Activated CD4-positive, alpha-beta memory T cell treated with anti-CD3 and anti-CD28 coated beads, Interleukin-2, amount 10 ng/mL, durations not matched to agents 7 days and 5 days (primary cell): ENCODE measurements at regions not wholly inside any gene's neighbourhood (a gene's known extent, or its start where the extent isn't known, plus 50 kb on each side); places are given as distances from the start of the nearest gene placed in this dataset.
"Not testable (repeated sequence)": the region's sequence is repeated elsewhere in the genome, so short reads cannot be mapped to it uniquely, and the experiment has no call there.

Experiments
- CTCF ChIA-PET: fragments of 350-600 bp; sonication (Branson Sonifier 250); formaldehyde crosslinking; loops from one replicate; lab custom pipeline; 2021; ENCODE audit warnings: antibody characterized with exemption, inconsistent platforms; lab: Charles Lee
- POLR2A ChIA-PET: fragments of 350-600 bp; sonication (Branson Sonifier 250); formaldehyde crosslinking; loops from one replicate; lab custom pipeline; 2021; ENCODE audit warnings: antibody characterized with exemption; lab: Charles Lee
- DNase-seq: peaks from one replicate; pipeline ENCODE4 v3.0.0-alpha.2; 2020
- H3K27ac Mint-ChIP-seq: one replicate; pipeline ENCODE4 v1.8.0; 2021; ENCODE audit warnings: mild to moderate bottlenecking, mixed read lengths
- H3K27me3 Mint-ChIP-seq: one replicate; pipeline ENCODE4 v1.8.0; 2021; ENCODE audit warnings: mixed read lengths
- H3K36me3 Mint-ChIP-seq: one replicate; pipeline ENCODE4 v1.8.0; 2021; ENCODE audit warnings: low read depth, mixed read lengths
- H3K4me1 Mint-ChIP-seq: one replicate; pipeline ENCODE4 v1.8.0; 2021; ENCODE audit warnings: mixed read lengths
- H3K4me3 Mint-ChIP-seq: one replicate; pipeline ENCODE4 v1.8.0; 2021; ENCODE audit warnings: mild to moderate bottlenecking, mixed read lengths
- H3K9me3 Mint-ChIP-seq: one replicate; pipeline ENCODE4 v1.8.0; 2021; ENCODE audit warnings: mixed read lengths

DNA sequence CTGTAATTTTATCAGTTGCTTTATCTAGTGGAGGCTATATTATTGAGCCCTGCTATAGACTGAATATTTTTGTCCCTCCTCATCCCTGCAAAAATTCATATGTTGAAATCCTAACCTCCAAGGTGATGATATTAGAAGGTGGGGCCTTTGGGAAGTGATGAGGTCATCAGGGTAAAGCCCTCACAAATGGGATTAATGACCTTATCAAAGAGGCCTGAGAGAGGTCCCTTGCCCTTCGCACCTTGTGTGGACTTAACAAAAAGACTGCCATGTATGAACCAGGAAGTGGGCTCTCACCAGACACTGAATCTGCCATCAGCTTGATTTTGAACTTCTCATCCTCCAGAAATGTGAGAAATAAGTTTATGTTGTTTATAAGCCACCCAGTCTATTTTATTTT, 381.4 kb upstream of the ONECUT1 start:
- POLR2A ChIA-PET: no interaction called here
- Mint-ChIP-seq H3K9me3 (no peaks in the 10 kb centered on the region), H3K36me3 (no peaks in the 10 kb centered on the region), H3K27me3 (no peaks in the 10 kb centered on the region), H3K4me3 (no peak overlapping the region), H3K4me1 (no peaks in the 10 kb centered on the region), H3K27ac (no peak overlapping the region)
- DNase-seq: no peak
- CTCF ChIA-PET: no interaction called here

DNA sequence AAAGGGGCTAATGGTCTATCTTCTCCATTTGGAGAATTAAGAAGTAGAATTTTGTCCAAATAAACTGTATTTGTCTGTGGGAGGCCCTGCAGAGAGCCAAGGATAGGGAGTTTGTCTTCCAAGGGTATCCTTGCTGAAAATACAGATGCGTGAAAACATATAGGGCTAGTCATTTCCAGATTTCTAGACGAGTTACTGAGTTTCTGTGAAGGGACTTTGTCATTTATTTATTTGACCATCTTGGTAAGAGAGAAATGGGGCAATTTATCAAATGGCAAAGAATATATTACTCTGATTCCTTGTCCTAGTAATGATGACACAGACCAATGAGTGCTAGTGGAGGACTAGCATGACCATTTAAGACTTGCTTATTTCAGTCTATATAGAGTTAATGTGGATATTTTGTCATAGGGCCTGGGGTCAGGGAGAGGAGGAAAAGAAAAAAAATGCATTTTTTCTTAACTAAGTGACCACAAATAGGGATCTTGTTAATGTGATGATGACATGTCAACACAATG, 376.6 kb upstream of the ONECUT1 start:
- no peaks in the 10 kb centered on the region for H3K27me3 Mint-ChIP-seq
- no peak for DNase-seq
- ChIA-PET CTCF (no interaction called here), POLR2A (no interaction called here)
- H3K27ac Mint-ChIP-seq: no peak overlapping the region
- H3K36me3 Mint-ChIP-seq: no peaks in the 10 kb centered on the region
- no peaks in the 10 kb centered on the region for H3K9me3 Mint-ChIP-seq
- H3K4me1 Mint-ChIP-seq: no peaks in the 10 kb centered on the region
- H3K4me3 Mint-ChIP-seq: no peak overlapping the region

DNA sequence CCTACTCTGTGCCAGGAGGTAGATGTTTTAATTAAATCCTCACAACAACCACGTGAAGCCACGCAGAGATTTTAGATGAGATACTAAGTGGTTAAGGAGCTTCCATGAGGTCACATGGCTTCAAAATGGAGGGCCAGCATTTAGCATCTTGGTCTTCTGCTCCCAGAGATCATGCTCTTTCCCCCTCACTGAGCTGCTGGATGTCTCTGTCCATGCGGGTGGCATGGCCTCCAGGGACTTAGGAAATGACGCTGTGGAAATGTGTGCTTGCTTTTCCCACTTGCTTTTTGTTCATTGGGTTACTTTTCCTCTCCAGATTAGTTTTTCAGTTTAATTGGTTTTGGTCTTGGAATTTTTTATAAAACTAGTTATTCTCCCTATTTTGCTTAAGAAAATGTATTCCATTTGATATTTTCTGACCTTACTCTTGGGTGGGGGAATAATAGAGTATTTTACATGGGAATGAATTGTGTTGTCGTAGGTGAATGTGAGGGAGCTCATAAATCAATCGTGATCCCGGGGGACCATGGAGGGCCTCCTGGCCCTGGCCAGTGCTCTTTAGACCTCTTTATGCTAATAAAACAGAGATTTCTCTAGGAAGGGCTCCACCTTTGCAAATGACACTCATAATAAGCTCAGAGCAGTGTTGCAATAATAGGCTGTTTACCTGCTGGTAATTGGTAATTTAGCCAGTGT, 376.0 kb upstream of the ONECUT1 start:
- Mint-ChIP-seq H3K4me1 (no peaks in the 10 kb centered on the region), H3K9me3 (no peaks in the 10 kb centered on the region), H3K27me3 (no peaks in the 10 kb centered on the region), H3K27ac (no peak overlapping the region), H3K36me3 (no peaks in the 10 kb centered on the region), H3K4me3 (no peak overlapping the region)
- POLR2A ChIA-PET: no interaction called here
- CTCF ChIA-PET: no interaction called here
- DNase-seq: no peak

DNA sequence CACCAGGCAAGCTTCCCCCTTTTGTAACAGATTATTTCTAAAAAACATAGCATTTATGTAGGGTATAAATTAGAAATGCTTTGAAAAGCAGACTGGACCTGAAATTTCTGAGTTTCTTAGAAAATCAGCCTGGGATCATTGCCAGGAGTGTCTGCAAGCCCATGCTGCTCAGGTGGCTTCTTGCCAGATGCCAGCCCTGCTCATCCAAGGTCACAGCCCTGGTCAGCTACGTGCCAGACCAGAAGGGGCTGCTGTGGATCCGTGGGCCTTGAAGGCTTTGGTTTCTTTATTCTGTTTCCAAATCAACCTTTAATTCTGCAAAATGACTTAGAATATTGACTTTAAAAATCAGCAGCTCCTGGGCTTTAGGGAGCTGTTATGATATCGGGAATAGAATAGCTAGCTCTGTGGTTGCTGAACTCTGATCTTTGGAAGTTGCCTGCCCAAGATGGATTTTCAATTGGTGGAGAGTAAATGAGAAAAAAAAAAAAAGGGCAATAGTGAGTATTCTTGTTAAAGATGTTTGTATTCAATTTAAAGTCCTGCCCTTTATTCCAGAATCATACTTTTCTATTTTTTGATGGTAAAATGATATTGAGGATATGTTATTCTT, 370.1 kb upstream of the ONECUT1 start:
- Mint-ChIP-seq H3K4me3 (no peak overlapping the region), H3K9me3 (no peaks in the 10 kb centered on the region), H3K27me3 (no peaks in the 10 kb centered on the region), H3K36me3 (no peaks in the 10 kb centered on the region), H3K27ac (no peak overlapping the region), H3K4me1 (no peaks in the 10 kb centered on the region)
- ChIA-PET POLR2A (no interaction called here), CTCF (no interaction called here)
- DNase-seq: no peak

DNA sequence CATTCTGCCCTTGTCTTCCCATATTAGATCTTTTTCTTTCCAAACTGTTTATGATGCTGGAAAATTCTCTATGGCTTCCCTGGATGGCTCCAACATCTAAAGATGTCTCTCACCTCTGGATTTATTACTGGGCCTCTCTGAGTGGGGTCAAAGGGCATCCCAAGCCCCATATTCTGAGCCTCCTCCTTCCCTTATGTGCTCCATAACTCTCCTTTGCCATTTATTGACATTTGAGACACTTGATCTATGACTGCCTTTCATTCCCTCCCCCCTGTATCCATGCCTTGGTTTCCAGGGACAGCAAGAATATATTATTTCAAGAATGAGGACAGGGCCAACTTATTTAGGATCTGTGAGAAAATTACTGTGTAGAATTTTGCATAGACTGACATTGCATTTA, 369.3 kb upstream of the ONECUT1 start:
- Mint-ChIP-seq H3K9me3 (no peaks in the 10 kb centered on the region), H3K4me3 (no peak overlapping the region)
- CTCF ChIA-PET: no interaction called here

DNA sequence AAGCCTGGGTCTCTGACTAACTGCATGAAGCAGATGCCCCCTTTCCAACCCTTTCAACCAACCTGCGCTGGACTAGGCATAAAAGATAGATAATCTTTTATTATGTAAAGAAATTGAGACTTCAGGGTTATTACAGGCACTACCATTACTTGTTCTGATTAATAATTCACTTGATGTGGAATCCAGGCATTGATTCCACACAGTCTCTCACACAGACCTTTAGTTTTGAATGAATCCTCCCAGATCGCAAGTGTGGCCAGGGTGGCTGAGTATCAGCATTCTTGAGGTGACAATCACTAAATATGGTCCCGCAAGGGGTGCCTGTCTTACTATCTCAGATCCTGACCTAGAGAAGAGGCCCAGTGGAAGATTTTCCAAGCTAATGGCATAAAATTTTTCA, 368.9 kb upstream of the ONECUT1 start:
- POLR2A ChIA-PET: no interaction called here
- H3K27ac Mint-ChIP-seq: no peak overlapping the region
- H3K9me3 Mint-ChIP-seq: no peaks in the 10 kb centered on the region
- CTCF ChIA-PET: no interaction called here
- H3K36me3 Mint-ChIP-seq: no peaks in the 10 kb centered on the region
- DNase-seq: no peak
- no peak overlapping the region for H3K4me3 Mint-ChIP-seq
- H3K4me1 Mint-ChIP-seq: no peaks in the 10 kb centered on the region
- H3K27me3 Mint-ChIP-seq: no peaks in the 10 kb centered on the region

More for the DNA sequence above, 369.3 kb upstream of the ONECUT1 start:
- Mint-ChIP-seq H3K27ac (no peak overlapping the region), H3K36me3 (no peaks in the 10 kb centered on the region), H3K27me3 (no peaks in the 10 kb centered on the region), H3K4me1 (no peaks in the 10 kb centered on the region)
- DNase-seq: no peak
- POLR2A ChIA-PET: no interaction called here

DNA sequence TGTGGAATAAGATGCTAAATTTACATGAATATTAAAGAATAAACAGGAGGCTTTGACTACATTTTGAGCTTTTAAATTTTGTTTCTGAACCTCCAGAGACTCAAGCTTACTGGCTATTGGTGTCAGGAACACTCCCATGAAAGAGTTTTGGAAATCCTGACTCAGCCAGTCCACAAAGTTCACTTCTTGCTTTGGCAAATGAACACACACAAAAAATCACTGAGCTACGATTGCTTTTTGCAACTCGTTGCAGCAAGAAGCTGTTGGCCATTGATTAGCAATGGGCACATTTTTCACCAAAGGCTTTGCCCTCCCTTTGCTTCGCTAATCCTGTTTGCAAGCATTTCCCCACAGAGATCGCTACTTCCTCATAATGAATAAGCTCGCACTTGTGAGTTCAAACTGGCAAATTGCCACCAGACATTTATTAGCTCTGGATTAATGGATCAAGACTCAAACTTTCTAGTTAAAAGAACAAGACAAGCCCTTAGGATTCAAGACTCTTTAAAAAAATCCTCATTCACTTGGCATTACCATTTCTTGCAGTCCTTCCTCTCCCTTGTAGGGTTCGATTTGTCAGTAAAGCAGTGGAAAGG, 343.2 kb upstream of the ONECUT1 start:
- H3K4me1 Mint-ChIP-seq: no peaks in the 10 kb centered on the region
- H3K36me3 Mint-ChIP-seq: no peaks in the 10 kb centered on the region
- no peak for DNase-seq
- no peaks in the 10 kb centered on the region for H3K27me3 Mint-ChIP-seq
- ChIA-PET CTCF (no interaction called here), POLR2A (no interaction called here)
- no peak overlapping the region for H3K27ac Mint-ChIP-seq
- no peak overlapping the region for H3K4me3 Mint-ChIP-seq
- H3K9me3 Mint-ChIP-seq: no peaks in the 10 kb centered on the region

DNA sequence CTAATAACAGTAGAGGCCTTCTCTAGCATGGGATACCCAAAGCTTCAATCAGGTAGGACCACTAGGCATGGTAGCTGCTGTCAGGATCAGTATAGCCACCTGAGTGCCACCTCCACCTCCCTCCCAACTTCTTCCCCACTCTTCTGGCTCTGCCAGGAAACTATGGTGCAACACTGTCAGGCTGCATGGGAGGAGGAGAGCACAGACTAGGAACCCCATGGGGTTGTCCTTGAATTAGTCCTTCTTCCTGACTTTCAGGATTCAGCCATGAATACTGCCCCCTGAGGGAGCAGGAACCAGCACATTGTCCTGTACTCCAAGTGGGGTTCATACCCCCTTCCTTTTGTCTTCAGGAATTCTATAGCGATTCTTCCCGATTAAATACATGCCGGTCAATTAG, 340.8 kb upstream of the ONECUT1 start:
- H3K36me3 Mint-ChIP-seq: no peaks in the 10 kb centered on the region
- no peaks in the 10 kb centered on the region for H3K4me1 Mint-ChIP-seq
- H3K9me3 Mint-ChIP-seq: no peaks in the 10 kb centered on the region
- ChIA-PET CTCF (no interaction called here), POLR2A (no interaction called here)
- no peak overlapping the region for H3K27ac Mint-ChIP-seq
- H3K27me3 Mint-ChIP-seq: no peaks in the 10 kb centered on the region
- DNase-seq: no peak
- no peak overlapping the region for H3K4me3 Mint-ChIP-seq

DNA sequence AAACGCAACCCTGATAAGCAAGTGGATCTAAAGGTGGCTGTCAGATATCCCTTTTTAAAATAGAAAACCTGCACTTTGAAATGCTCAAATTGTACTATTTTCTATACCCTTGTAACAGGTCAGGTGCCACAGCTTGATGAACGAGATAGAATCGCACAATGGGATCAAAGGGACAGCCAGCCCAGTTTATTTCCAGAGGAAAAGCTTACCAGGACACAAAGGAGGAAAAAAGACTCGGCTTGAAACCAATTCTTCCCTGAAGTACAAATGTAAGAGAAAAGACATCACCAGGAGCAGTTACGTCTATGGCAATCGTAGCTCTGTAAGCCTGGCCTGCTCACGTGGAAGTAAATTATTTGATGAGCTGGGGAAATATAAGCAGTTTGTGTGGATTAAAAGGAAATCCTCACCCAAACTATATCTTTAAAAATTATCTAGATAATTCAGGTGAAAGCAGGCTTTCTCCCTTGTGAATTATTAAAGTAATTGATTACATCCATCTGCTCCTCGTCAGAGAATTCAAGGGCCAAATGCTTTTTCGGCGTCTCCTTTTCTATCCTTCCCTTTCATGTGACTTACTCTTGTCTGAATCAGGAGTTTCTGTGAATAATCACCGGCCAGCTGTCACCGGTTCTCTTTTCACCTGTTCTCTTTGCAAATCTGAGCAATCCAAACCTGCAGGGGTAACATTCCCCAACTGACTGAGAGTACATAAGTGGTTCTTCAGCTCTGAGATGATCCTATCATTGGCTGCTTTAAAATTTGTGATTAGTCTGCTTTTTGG, 339.2 kb upstream of the ONECUT1 start:
- CTCF ChIA-PET: no interaction called here
- no peak for DNase-seq
- Mint-ChIP-seq H3K27ac (no peak overlapping the region), H3K27me3 (no peaks in the 10 kb centered on the region), H3K4me3 (no peak overlapping the region), H3K4me1 (no peaks in the 10 kb centered on the region), H3K36me3 (no peaks in the 10 kb centered on the region), H3K9me3 (no peaks in the 10 kb centered on the region)
- POLR2A ChIA-PET: no interaction called here

DNA sequence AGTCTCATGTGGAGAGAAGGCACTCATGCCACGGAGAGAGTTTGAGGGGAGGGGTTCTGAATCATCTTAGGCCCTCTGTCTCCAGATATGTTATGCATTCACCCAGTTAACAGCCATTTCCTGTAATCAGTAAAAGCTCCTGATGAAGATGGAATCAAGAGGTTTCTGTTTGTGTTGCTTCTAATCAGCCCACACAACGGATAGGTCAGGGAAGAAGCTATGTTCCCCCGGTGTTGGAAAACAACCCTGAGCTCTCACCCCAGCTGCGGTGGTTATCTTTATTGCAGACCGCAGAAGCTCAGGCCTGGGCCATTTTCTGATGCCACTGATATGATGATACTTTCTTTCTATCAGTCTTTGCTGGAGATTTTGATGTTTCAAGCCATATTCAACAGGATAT, 338.5 kb upstream of the ONECUT1 start:
- no peaks in the 10 kb centered on the region for H3K36me3 Mint-ChIP-seq
- CTCF ChIA-PET: no interaction called here

DNA sequence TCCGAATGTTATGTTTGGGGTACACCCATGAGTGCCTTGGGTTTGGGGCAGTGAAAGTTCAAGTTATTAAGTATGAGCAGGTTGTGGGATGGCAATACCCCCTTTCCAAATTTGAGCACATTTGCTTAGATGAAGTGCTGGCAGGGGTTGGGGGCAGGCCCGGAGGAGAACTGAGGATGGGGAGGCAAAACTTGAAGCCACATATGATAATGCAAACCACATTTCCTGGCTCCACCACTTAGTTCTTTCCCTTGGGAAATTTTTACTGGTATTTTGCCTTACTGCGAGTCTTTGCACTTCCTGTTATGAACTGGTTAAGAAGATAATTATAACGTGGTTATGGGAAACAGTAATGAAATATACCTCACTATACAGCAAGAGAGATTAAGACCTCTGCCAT, 336.0 kb upstream of the ONECUT1 start:
- CTCF ChIA-PET: no interaction called here
- Mint-ChIP-seq H3K4me1 (no peaks in the 10 kb centered on the region), H3K36me3 (no peaks in the 10 kb centered on the region), H3K27ac (no peak overlapping the region), H3K27me3 (no peaks in the 10 kb centered on the region), H3K4me3 (no peak overlapping the region), H3K9me3 (no peaks in the 10 kb centered on the region)
- no peak for DNase-seq
- POLR2A ChIA-PET: no interaction called here

More for the DNA sequence above, 338.5 kb upstream of the ONECUT1 start:
- no peaks in the 10 kb centered on the region for H3K9me3 Mint-ChIP-seq
- no peaks in the 10 kb centered on the region for H3K27me3 Mint-ChIP-seq
- POLR2A ChIA-PET: no interaction called here
- no peak for DNase-seq
- no peak overlapping the region for H3K4me3 Mint-ChIP-seq
- H3K4me1 Mint-ChIP-seq: no peaks in the 10 kb centered on the region
- H3K27ac Mint-ChIP-seq: no peak overlapping the region

DNA sequence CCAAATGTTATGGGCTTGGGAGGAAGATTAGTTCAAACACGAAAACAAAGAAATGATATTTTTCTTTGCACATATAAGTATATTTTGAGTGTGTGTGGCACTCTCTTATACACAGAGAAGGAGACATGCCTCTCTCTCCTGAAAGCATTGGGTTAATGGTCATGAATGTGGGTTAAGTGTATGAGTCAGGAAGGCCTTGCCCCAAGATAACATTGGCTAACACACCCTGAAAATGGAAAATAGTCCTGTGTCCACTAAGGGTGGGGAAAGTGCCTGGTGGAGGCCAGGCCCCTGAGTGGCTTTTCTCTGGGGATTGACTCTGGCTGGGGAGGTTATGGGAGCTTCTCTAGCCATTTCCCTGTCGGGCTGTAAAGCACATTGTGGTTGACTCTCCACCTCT, 332.7 kb upstream of the ONECUT1 start:
- ChIA-PET POLR2A (no interaction called here), CTCF (no interaction called here)
- no peaks in the 10 kb centered on the region for H3K9me3 Mint-ChIP-seq
- no peaks in the 10 kb centered on the region for H3K27me3 Mint-ChIP-seq
- no peak overlapping the region for H3K27ac Mint-ChIP-seq
- DNase-seq: no peak
- no peaks in the 10 kb centered on the region for H3K4me1 Mint-ChIP-seq
- no peaks in the 10 kb centered on the region for H3K36me3 Mint-ChIP-seq
- no peak overlapping the region for H3K4me3 Mint-ChIP-seq

DNA sequence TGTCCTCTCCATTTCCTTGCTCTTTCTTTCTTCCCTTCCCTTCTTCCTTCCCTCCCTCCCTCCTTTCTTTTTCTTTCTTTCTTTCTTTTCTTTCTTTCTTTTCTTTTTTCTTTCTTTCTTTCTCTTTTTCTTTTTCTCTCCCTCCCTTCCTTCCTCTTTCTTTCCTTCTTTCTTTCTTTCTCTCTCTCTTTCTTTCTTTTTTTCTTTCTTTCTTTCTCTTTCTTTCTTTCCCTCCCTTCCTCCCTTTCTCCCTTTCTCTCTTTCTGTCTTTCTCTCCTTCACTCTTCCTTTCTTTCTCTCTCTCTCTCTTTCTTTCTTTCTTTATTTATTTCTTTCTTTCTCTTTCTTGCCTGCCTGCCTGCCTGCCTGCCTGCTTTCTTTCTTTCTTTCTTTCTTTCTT, 326.8 kb upstream of the ONECUT1 start:
- H3K27ac Mint-ChIP-seq, DNase-seq, H3K36me3 Mint-ChIP-seq, H3K4me3 Mint-ChIP-seq, POLR2A ChIA-PET, CTCF ChIA-PET, H3K4me1 Mint-ChIP-seq, H3K9me3 Mint-ChIP-seq, H3K27me3 Mint-ChIP-seq: not testable (repeated sequence)
